K562 (cell line): ENCODE measurements at regions not wholly inside any gene's neighbourhood (a gene's known extent, or its start where the extent isn't known, plus 50 kb on each side); places are given as distances from the start of the nearest gene placed in this dataset.

ENCODE experiments used
- ATAC-seq: fragments of 200-7000 bp; cut with Tn5 transposase; 3 replicates; pipeline ENCODE4 v1.9.1; 2020; ENCODE audit warnings: moderate library complexity
- BruUV-seq: library from RNA; stranded (reverse); fragments of 400-500 nt; replicated peaks from 2 replicates; lab custom pipeline; 2021; lab: Mats Ljungman, UMichigan
- CTCF ChIA-PET: fragments of 300-600 bp; formaldehyde crosslinking; extraction: SDS; loops from one replicate; lab custom pipeline; 2021; ENCODE audit warnings: low intra/inter-chr PET ratio; lab: Yijun Ruan, JAX
- POLR2A ChIA-PET: fragments of 300-600, 350-650 bp; sonication (Branson Sonifier 250); formaldehyde crosslinking; extraction: SDS; loops from one replicate; lab custom pipeline; 2021; ENCODE audit warnings: antibody characterized with exemption, inconsistent platforms; lab: Yijun Ruan, JAX
- DNase-seq, 4 experiments: peaks; one replicate each; pipeline versions ENCODE4 v3.0.0 to v3.0.0-alpha.2; 2011 to 2018; ENCODE audit warnings: low spot score in 3 of 4, mixed read lengths in 3 of 4; ENCODE audit errors: extremely low read depth in 1 of 4
- FAIRE-seq: peaks from 2 replicates; lab custom pipeline; 2011; peaks lifted over from hg19 to GRCh38; lab: Jason Lieb, UNC
- H2AFZ ChIP-seq: 2 replicates; pipeline ENCODE4 v1.6.0; 2011; ENCODE audit warnings: low read depth, low read length, control low read depth, inconsistent platforms
- H3K27ac ChIP-seq: fragments of 200-600 bp; 3 replicates; pipeline ENCODE4 v1.8.0; 2011; ENCODE audit warnings: low read depth, mild to moderate bottlenecking, control low read depth, inconsistent platforms, low read length, moderate library complexity, mixed read lengths; ENCODE audit errors: extremely low read depth
- H3K27me3 ChIP-seq, 2 experiments: fragments of 300-600 bp in 1 of 2; 2 replicates in 1 of 2; 3 replicates in 1 of 2; pipeline versions ENCODE4 v1.6.0 to v1.8.0; 2011; ENCODE audit warnings: inconsistent platforms in 2 of 2, low read length in 2 of 2, mild to moderate bottlenecking in 1 of 2, mixed read lengths in 1 of 2, moderate library complexity in 1 of 2; ENCODE audit not compliant: control insufficient read depth in 2 of 2, insufficient read depth in 2 of 2
- H3K36me3 ChIP-seq: fragments of 300-600 bp; 3 replicates; pipeline ENCODE4 v1.8.0; 2011; ENCODE audit warnings: mild to moderate bottlenecking, low read length, inconsistent platforms; ENCODE audit not compliant: control insufficient read depth, insufficient read depth
- H3K4me1 ChIP-seq, 2 experiments: fragments of 200-600 bp in 1 of 2; replicated peaks in 1 of 2; 2 replicates in 1 of 2; 3 replicates in 1 of 2; pipeline versions ENCODE4 v1.5.1 to v1.8.0; 2011; ENCODE audit warnings: inconsistent platforms in 2 of 2, low read length in 2 of 2, mild to moderate bottlenecking in 1 of 2, mixed read lengths in 1 of 2, moderate library complexity in 1 of 2; ENCODE audit not compliant: control insufficient read depth in 2 of 2, insufficient read depth in 2 of 2
- H3K4me2 ChIP-seq: 2 replicates; pipeline ENCODE4 v1.6.1; 2011; ENCODE audit warnings: low read length, control low read depth, inconsistent platforms, mixed read lengths; ENCODE audit not compliant: insufficient read depth
- H3K4me3 ChIP-seq: fragments of 200-600 bp; sonication (generic), shearing (Covaris generic); 2 replicates; pipeline ENCODE4 v1.5.1; 2016; ENCODE audit warnings: control low read depth, inconsistent platforms
- H3K79me2 ChIP-seq: fragments of 200-600 bp; 3 replicates; pipeline ENCODE4 v1.8.0; 2011; ENCODE audit warnings: low read length, inconsistent platforms; ENCODE audit not compliant: control insufficient read depth, insufficient read depth
- H3K9ac ChIP-seq, 2 experiments: 2 replicates each; pipeline versions ENCODE4 v1.6.0 to v1.6.1; 2011; ENCODE audit warnings: low read depth in 2 of 2, low read length in 2 of 2, control low read depth in 1 of 2, inconsistent platforms in 1 of 2, mild to moderate bottlenecking in 1 of 2, mixed read lengths in 1 of 2; ENCODE audit not compliant: insufficient read depth in 1 of 2
- H3K9me1 ChIP-seq: one replicate; pipeline ENCODE4 v1.6.0; 2011; ENCODE audit warnings: inconsistent platforms, mild to moderate bottlenecking, low read length, moderate library complexity; ENCODE audit not compliant: control insufficient read depth, insufficient read depth
- H3K9me3 ChIP-seq: replicated peaks from 2 replicates; pipeline ENCODE4 v1.5.1; 2011; ENCODE audit warnings: low read depth, low read length, inconsistent platforms; ENCODE audit not compliant: control insufficient read depth, insufficient read depth
- H4K20me1 ChIP-seq: replicated peaks from 2 replicates; pipeline ENCODE4 v1.6.1; 2011; ENCODE audit warnings: low read length, inconsistent platforms, mixed read lengths; ENCODE audit not compliant: control insufficient read depth, insufficient read depth
- CTCF ChIP-seq, 3 experiments: IDR thresholded peaks in 2 of 3; conservative IDR thresholded peaks in 1 of 3; 2 replicates each; pipeline ENCODE4 v1.5.1; 2011 to 2012; ENCODE audit warnings: low read length in 3 of 3, mild to moderate bottlenecking in 3 of 3, control low read depth in 2 of 3, improper control_type of control experiment in 1 of 3, inconsistent platforms in 1 of 3, low read depth in 1 of 3, mixed read lengths in 1 of 3, moderate library complexity in 1 of 3; ENCODE audit not compliant: insufficient read depth in 2 of 3
- ELK3 ChIP-seq: fragments of 450-650 bp; formaldehyde crosslinking; IDR thresholded peaks from 2 replicates; pipeline ENCODE4 v1.4.0; 2020; ENCODE audit warnings: mild to moderate bottlenecking
- GTF2F1 ChIP-seq: IDR thresholded peaks from 2 replicates; pipeline ENCODE4 v1.6.1; 2011; ENCODE audit warnings: low read depth, low read length, improper control_type of control experiment
- KDM5B ChIP-seq: fragments of 200-600 bp; sonication (generic); IDR thresholded peaks from 2 replicates; pipeline ENCODE4 v1.6.1; 2012; ENCODE audit warnings: low read depth, mild to moderate bottlenecking, moderate library complexity, low read length, control low read depth, inconsistent platforms; ENCODE audit not compliant: insufficient replicate concordance
- MIER1 ChIP-seq: fragments of 450-650 bp; IDR thresholded peaks from 2 replicates; pipeline ENCODE4 v1.6.1; 2016; ENCODE audit warnings: antibody characterized with exemption, mild to moderate bottlenecking, low read depth
- MITF ChIP-seq: IDR thresholded peaks from 2 replicates; pipeline ENCODE4 v1.6.1; 2014; ENCODE audit warnings: antibody characterized with exemption
- PTBP1 ChIP-seq: fragments of 200-400 bp; formaldehyde crosslinking; IDR thresholded peaks from 2 replicates; pipeline ENCODE4 v1.6.1; 2017; ENCODE audit warnings: low read depth, low read length
- RFX1 ChIP-seq: fragments of 450-650 bp; IDR thresholded peaks from 2 replicates; pipeline ENCODE4 v1.6.1; 2016; ENCODE audit warnings: mild to moderate bottlenecking, moderate library complexity
- SRSF9 ChIP-seq: fragments of 200-400 bp; formaldehyde crosslinking; IDR thresholded peaks from 2 replicates; pipeline ENCODE4 v1.6.1; 2017; ENCODE audit warnings: low read depth, low read length, borderline replicate concordance
- ZNF197 ChIP-seq: fragments of 200-800 bp; sonication (Bioruptor generic); IDR thresholded peaks from 2 replicates; pipeline ENCODE4 v1.6.1; 2016; ENCODE audit warnings: low read depth, missing genetic modification characterization, missing compliant biosample characterization
- ZNF212 ChIP-seq: fragments of 450-650 bp; formaldehyde crosslinking; IDR thresholded peaks from 2 replicates; pipeline ENCODE4 v1.4.0; 2020; ENCODE audit warnings: mild to moderate bottlenecking
- ZNF609 ChIP-seq: sonication (generic); formaldehyde crosslinking; IDR thresholded peaks from 2 replicates; pipeline ENCODE4 v1.8.1; 2023; ENCODE audit warnings: missing genetic modification reagents, mild to moderate bottlenecking, borderline replicate concordance
- ZNF79 ChIP-seq: fragments of 250-450 bp; sonication (Bioruptor Pico); IDR thresholded peaks from 2 replicates; pipeline ENCODE4 v1.4.0; 2020; ENCODE audit warnings: low read depth, mild to moderate bottlenecking, moderate library complexity
- WGBS: fragments of 100-300 bp; shearing (Covaris generic); methylation state at CpG from one replicate; pipeline ENCODE4 v1.1.6; 2016; ENCODE audit warnings: low coverage, mixed read lengths; ENCODE audit not compliant: insufficient coverage; ENCODE audit errors: missing lambda C conversion rate; 5-methylcytosine and 5-hydroxymethylcytosine counted together
- in situ Hi-C: fragments of 300-500 bp; cut with MboI; formaldehyde crosslinking; loops from 4 replicates; pipeline ENCODE4 v1.15.0; 2018; ENCODE audit warnings: inconsistent platforms, mixed read lengths
- intact Hi-C: fragments of 100-400 bp; cut with micrococcal nuclease; formaldehyde crosslinking; loops from 2 replicates; pipeline ENCODE4 v1.14.2; 2022

- H3K27me3 ChIP-seq: no peaks in the 10 kb centered on the region
- ATAC-seq (no peak), DNase-seq (no peak), FAIRE-seq (no peak)
- H2AFZ ChIP-seq: no peak overlapping the region
- H3K9ac ChIP-seq: no peak overlapping the region
- H3K4me2 ChIP-seq: no peak overlapping the region
- CTCF ChIA-PET: no interaction called here
- H3K79me2 ChIP-seq: peaks cover 56% of the 10 kb centered on the region
- WGBS: 73% methylated on average over 2 of the region's 2 CpGs
- peaks cover 8% of the 10 kb centered on the region; the same call in 1 of the 2 replicates for H4K20me1 ChIP-seq
- no peaks in the 10 kb centered on the region for H3K9me3 ChIP-seq
- BruUV-seq: no TSS peak
- no peak overlapping the region for H3K4me3 ChIP-seq
- H3K27ac ChIP-seq: no peak overlapping the region
- intact Hi-C loops (loop anchor here (10.0 kb wide), 1 partner anchor 89 kb away; no protein-coding TSS in a partner anchor), in situ Hi-C loops (no loop called here)
- peaks cover 4% of the 10 kb centered on the region; the same call in 2 of the 3 replicates for H3K36me3 ChIP-seq
- no peaks in the 10 kb centered on the region for H3K9me1 ChIP-seq
- POLR2A ChIA-PET: interaction anchor here (1.6 kb wide), 1 partner anchor 18 kb away, joined by 5 read pairs; no protein-coding TSS in a partner anchor
- peaks cover 25 to 29% of the 10 kb centered on the region in 2 experiments; a peak in 4 of 5 replicates for H3K4me1 ChIP-seq
- TF ChIP-seq MITF (no peak), RFX1 (no peak), PTBP1 (no peak), ZNF197 (CRISPR knock-in tag) (no peak), ELK3 (CRISPR knock-in tag) (no peak), CTCF (IDR thresholded peaks at IDR 0.05 in 2 of 3, conservative IDR thresholded peaks at IDR 0.05 in 1 of 3; ENCODE audit: insufficient read depth in 2 of 3, low read depth in 1 of 3, low read length in 3 of 3) (no peak), SRSF9 (no peak), GTF2F1 (no peak), KDM5B (no peak), MIER1 (no peak), ZNF212 (CRISPR knock-in tag) (no peak), ZNF79 (CRISPR knock-in tag) (no peak), ZNF609 (CRISPR knock-in tag) (no peak)
Measured at GRCh38 chr13:99083981-99084380, 106.1 kb upstream of the DOCK9 start.
